ENCODE measurements at regions not wholly inside any gene's neighbourhood (a gene's known extent, or its start where the extent isn't known, plus 50 kb on each side); places are given as distances from the start of the nearest gene placed in this dataset.

- Histone ChIP-seq H3K4me1 (replicated peaks in 1 of 2; ENCODE audit: control insufficient read depth in 2 of 2, insufficient read depth in 2 of 2, low read length in 2 of 2) (peaks cover 0 to 7% of the 10 kb centered on the region in 2 experiments; a peak in 2 of 5 replicates), H3K27ac (ENCODE audit: extremely low read depth, low read depth, low read length) (no peak overlapping the region), H3K9me3 (replicated peaks; ENCODE audit: control insufficient read depth, insufficient read depth, low read depth, low read length) (no peaks in the 10 kb centered on the region), H3K79me2 (ENCODE audit: control insufficient read depth, insufficient read depth, low read length) (no peaks in the 10 kb centered on the region), H3K36me3 (ENCODE audit: control insufficient read depth, insufficient read depth, low read length) (no peaks in the 10 kb centered on the region), H3K27me3 (ENCODE audit: control insufficient read depth in 2 of 2, insufficient read depth in 2 of 2, low read length in 2 of 2) (peaks cover 6 to 18% of the 10 kb centered on the region in 2 experiments; a peak in 3 of 5 replicates), H3K9ac (ENCODE audit: insufficient read depth in 1 of 2, low read depth in 2 of 2, low read length in 2 of 2) (no peak overlapping the region), H2AFZ (ENCODE audit: low read depth, low read length) (no peak overlapping the region), H4K20me1 (replicated peaks; ENCODE audit: control insufficient read depth, insufficient read depth, low read length) (no peaks in the 10 kb centered on the region), H3K9me1 (ENCODE audit: control insufficient read depth, insufficient read depth, low read length) (no peaks in the 10 kb centered on the region), H3K4me3 (no peak overlapping the region), H3K4me2 (ENCODE audit: insufficient read depth, low read length) (no peak overlapping the region)
- no peak for ATAC-seq
- no peak for DNase-seq (ENCODE audit: extremely low read depth in 1 of 4, low spot score in 3 of 4)
- in situ Hi-C loops (cut with MboI), result loop anchor here (10.0 kb wide), 1 partner anchor 345 kb away; no protein-coding TSS in a partner anchor
- FAIRE-seq, result no peak
- 5% methylated on average over 6 of the region's 6 CpGs for WGBS (ENCODE audit: insufficient coverage, low coverage, missing lambda C conversion rate)
- CTCF ChIA-PET (ENCODE audit: low intra/inter-chr PET ratio), result no interaction called here
- POLR2A ChIA-PET, result no interaction called here
- BruUV-seq (replicated peaks), result no TSS peak
- intact Hi-C loops (cut with micrococcal nuclease), result loop anchor here (10.0 kb wide), 1 partner anchor 155 kb away; no protein-coding TSS in a partner anchor
- TF ChIP-seq ZNF24 (IDR thresholded peaks at IDR 0.05), result no peak
- TF ChIP-seq PML (IDR thresholded peaks at IDR 0.05; ENCODE audit: low read length), result no peak
- no peak for TF ChIP-seq VEZF1 (CRISPR knock-in tag; IDR thresholded peaks at IDR 0.05)
- TF ChIP-seq ZNF431 (CRISPR knock-in tag; IDR thresholded peaks at IDR 0.05), result no peak
- no peak for TF ChIP-seq ZBTB33 (CRISPR knock-in tag; IDR thresholded peaks at IDR 0.05)
- TF ChIP-seq POLR2G (IDR thresholded peaks at IDR 0.05; ENCODE audit: low read depth, low read length), result no peak
- TF ChIP-seq ZHX1 (conservative IDR thresholded peaks at IDR 0.05; ENCODE audit: low read length), result no peak
- TF ChIP-seq ZKSCAN1 (IDR thresholded peaks at IDR 0.05; ENCODE audit: low read depth, low read length), result no peak
- TF ChIP-seq MXI1 (IDR thresholded peaks at IDR 0.05; ENCODE audit: low read depth, low read length), result no peak
- no peak for TF ChIP-seq MAZ (CRISPR knock-in tag; conservative IDR thresholded peaks at IDR 0.05 in 1 of 2, IDR thresholded peaks at IDR 0.05 in 1 of 2)
- TF ChIP-seq RAD21 (CRISPR knock-in tag; conservative IDR thresholded peaks at IDR 0.05 in 1 of 2, IDR thresholded peaks at IDR 0.05 in 1 of 2), result no peak
- no peak for TF ChIP-seq SMAD4 (CRISPR knock-in tag; conservative IDR thresholded peaks at IDR 0.05)
- TF ChIP-seq ZBTB9 (CRISPR knock-in tag; IDR thresholded peaks at IDR 0.05), result no peak
- TF ChIP-seq ZNF121 (CRISPR knock-in tag; conservative IDR thresholded peaks at IDR 0.05), result no peak
These were observed 187.9 kb downstream of the KATNAL1 start for GRCh38 chr13:30119476-30119875.
